ENCODE measurements at regions not wholly inside any gene's neighbourhood (a gene's known extent, or its start where the extent isn't known, plus 50 kb on each side); places are given as distances from the start of the nearest gene placed in this dataset.
A peak's percentile ranks its signal among the peaks of the same experiment; 100 is the strongest.
"Not testable (repeated sequence)": the region's sequence is repeated elsewhere in the genome, so short reads cannot be mapped to it uniquely, and the experiment has no call there.

DNA sequence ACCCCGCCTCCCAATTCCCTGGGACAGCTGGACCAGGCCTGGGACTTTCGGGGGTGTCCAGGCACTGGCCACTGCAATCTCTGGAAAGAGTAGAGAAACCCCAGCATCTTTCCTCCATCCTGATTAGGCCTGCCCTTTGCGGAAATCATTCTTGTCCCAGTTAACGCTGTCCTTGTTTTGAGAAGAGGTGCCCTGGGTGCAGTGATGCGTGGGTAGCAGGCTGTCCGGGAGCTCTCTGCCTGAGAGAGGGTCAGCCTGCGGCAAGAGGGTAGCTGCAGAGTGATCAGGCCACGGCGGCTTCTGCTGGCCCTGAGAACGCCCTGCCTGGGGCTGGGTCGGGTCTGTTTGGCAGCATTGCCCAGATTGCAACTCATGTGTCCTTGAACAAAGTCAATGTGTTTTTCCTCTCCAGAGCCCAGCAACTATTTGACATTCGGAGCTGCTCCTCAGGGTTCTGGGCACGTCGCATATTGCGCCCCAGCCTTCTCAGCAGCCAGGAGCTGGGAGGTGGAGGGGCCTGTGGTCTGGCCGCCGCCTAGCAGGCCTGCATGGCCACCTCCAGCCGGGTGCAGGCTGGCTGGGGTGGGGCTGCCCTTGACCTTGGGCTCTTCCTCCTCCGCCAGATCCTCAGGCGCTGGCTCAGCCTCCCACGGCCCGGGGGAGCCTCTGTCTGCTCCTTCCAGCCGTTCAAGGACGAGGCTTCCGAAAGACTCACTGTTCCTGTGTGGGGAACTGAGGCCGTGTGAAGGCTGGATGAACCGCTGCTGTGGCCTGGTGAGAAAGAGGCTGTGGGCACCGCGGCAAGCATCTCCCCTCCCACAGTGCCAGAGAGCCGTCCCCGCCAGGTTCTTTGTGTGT, 150.1 kb upstream of the ZNF469 start:
- not testable (repeated sequence) for H3K27ac Mint-ChIP-seq (ENCODE audit: unreplicated experiment); FAIRE-seq; H3K36me3 ChIP-seq (ENCODE audit: insufficient read depth, low read length); H3K36me3 Mint-ChIP-seq (ENCODE audit: low read depth, unreplicated experiment); H3K9ac ChIP-seq (ENCODE audit: low read length); H3K27me3 ChIP-seq (ENCODE audit: insufficient read depth, low read length); H3K4me1 Mint-ChIP-seq (ENCODE audit: low read depth, unreplicated experiment); H3K27ac ChIP-seq (ENCODE audit: low read depth, low read length); H3K4me2 ChIP-seq (ENCODE audit: low read length); H3K4me3 ChIP-seq (ENCODE audit: insufficient read depth, low read depth, low read length); DNase-seq (ENCODE audit: low read depth); H3K9me3 Mint-ChIP-seq (ENCODE audit: unreplicated experiment); H3K9me3 ChIP-seq (ENCODE audit: insufficient read depth, low read depth, low read length); H3K79me2 ChIP-seq (ENCODE audit: insufficient read depth, low read length); H3K4me3 Mint-ChIP-seq (ENCODE audit: unreplicated experiment); H4K20me1 ChIP-seq (ENCODE audit: insufficient read depth, low read length); H3K27me3 Mint-ChIP-seq (ENCODE audit: low read depth, unreplicated experiment)
- Histone ChIP-seq H3K4me1 (ENCODE audit: insufficient read depth, low read length) (peaks cover 20% of the 10 kb centered on the region), H2AFZ (ENCODE audit: low read depth, low read length) (peak overlapping the region; percentile 34)

DNA sequence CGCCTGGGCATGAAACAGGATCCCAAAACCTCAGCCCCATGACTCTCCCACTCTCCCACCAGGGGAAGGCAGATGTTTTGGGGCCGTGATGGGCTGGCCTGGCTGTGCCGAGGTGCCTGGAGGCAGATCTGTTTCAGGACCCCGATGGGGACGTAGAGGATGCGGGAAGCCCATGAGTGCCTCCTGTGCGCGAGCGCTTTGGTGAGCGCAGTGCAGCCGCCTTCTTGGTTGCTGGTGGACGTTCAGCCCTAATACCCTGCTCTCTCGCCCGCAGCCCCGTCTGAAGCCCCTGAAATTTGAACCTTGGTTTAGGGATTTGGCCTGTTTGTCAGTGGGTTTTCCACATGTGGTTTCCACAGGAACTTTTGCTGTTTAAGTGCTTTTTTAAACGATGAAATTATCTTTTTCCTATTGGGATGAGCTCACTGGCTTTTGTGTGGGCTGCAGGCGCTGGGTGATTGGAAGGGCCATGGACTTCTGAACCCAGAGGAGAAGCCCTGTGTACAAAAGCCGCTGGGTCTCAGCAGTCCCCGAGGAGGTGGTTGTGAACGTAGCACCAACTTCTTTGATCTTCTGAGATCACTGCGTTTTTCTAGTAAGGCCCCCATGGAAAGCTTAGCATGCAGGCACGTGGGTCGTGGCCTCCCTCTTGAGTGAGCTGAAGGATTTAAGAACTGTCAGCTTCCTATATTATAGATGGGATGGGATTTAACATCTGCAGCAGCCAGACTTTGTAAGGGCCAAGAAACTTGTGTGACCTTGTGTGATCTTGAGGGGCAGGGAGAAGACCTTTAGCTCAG, 148.9 kb upstream of the ZNF469 start:
- H3K9ac ChIP-seq (ENCODE audit: low read length) = peak overlapping the region; percentile 81
- peaks cover 18% of the 10 kb centered on the region for H3K4me1 Mint-ChIP-seq (ENCODE audit: low read depth, unreplicated experiment)
- not testable (repeated sequence) for H3K27ac Mint-ChIP-seq (ENCODE audit: unreplicated experiment); H2AFZ ChIP-seq (ENCODE audit: low read depth, low read length); H4K20me1 ChIP-seq (ENCODE audit: insufficient read depth, low read length); H3K27me3 Mint-ChIP-seq (ENCODE audit: low read depth, unreplicated experiment); H3K9me3 ChIP-seq (ENCODE audit: insufficient read depth, low read depth, low read length); H3K4me3 ChIP-seq (ENCODE audit: insufficient read depth, low read depth, low read length); H3K9me3 Mint-ChIP-seq (ENCODE audit: unreplicated experiment); FAIRE-seq; H3K36me3 ChIP-seq (ENCODE audit: insufficient read depth, low read length); H3K36me3 Mint-ChIP-seq (ENCODE audit: low read depth, unreplicated experiment); H3K79me2 ChIP-seq (ENCODE audit: insufficient read depth, low read length); H3K4me3 Mint-ChIP-seq (ENCODE audit: unreplicated experiment); DNase-seq (ENCODE audit: low read depth); H3K27me3 ChIP-seq (ENCODE audit: insufficient read depth, low read length)
- peak overlapping the region; percentile 96 for H3K27ac ChIP-seq (ENCODE audit: low read depth, low read length)
- H3K4me2 ChIP-seq (ENCODE audit: low read length) = peak overlapping the region; percentile 26
- H3K4me1 ChIP-seq (ENCODE audit: insufficient read depth, low read length) = peaks cover 30% of the 10 kb centered on the region

DNA sequence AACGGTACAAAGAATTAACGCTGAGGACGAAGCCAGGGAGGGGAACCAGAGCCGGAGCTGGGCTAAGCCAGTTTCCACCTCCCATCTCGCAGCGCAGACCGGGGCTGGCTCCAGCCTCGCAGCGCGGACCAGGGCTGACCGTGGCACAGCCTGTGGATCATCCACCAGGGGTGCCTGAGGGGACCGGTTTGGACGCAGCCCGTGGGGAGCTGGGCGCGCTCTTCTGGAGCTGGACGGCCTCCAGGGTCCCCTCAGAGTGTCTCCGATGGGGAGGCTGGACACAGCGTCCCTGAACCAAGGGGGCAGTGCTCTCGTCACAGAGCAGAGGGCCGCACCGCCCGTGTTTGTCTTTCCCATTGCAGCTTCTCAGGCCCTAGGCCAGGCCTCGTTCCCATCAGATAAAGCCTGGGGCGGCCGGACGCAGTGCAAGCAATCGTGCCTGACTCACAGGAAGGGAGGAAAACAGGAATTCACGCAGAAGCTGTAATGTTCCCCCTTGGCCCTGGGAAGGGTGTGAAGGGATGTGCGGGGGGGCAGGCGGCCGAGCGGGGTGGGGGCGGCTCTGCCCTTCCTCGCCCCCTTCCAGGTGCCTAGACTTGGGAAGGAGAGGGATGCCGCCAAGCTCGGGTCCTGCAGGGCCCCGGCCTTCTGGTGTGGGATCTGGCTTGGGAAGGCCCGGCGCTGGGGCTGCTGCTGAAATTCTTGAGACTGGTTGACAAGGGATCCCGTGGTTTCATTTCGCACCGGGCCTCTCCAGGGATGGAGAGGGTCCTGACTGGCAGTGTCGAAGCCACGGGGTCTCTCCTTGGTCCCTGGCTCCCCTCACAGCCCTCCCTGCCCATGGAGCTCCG, 148.1 kb upstream of the ZNF469 start:
- H3K27me3 Mint-ChIP-seq (ENCODE audit: low read depth, unreplicated experiment); H3K79me2 ChIP-seq (ENCODE audit: insufficient read depth, low read length); H3K27me3 ChIP-seq (ENCODE audit: insufficient read depth, low read length); H4K20me1 ChIP-seq (ENCODE audit: insufficient read depth, low read length); H2AFZ ChIP-seq (ENCODE audit: low read depth, low read length); H3K36me3 Mint-ChIP-seq (ENCODE audit: low read depth, unreplicated experiment); H3K9me3 Mint-ChIP-seq (ENCODE audit: unreplicated experiment); H3K9me3 ChIP-seq (ENCODE audit: insufficient read depth, low read depth, low read length); H3K36me3 ChIP-seq (ENCODE audit: insufficient read depth, low read length); H3K27ac Mint-ChIP-seq (ENCODE audit: unreplicated experiment); H3K4me3 Mint-ChIP-seq (ENCODE audit: unreplicated experiment); H3K4me3 ChIP-seq (ENCODE audit: insufficient read depth, low read depth, low read length): not testable (repeated sequence)
- FAIRE-seq = peak; percentile 92
- Histone ChIP-seq H3K4me2 (ENCODE audit: low read length) (peak overlapping the region; percentile 26), H3K27ac (ENCODE audit: low read depth, low read length) (peak overlapping the region; percentile 96), H3K9ac (ENCODE audit: low read length) (peak overlapping the region; percentile 81), H3K4me1 (ENCODE audit: insufficient read depth, low read length) (peaks cover 30% of the 10 kb centered on the region)
- DNase-seq (ENCODE audit: low read depth) = peak; percentile 40
- peaks cover 19% of the 10 kb centered on the region for H3K4me1 Mint-ChIP-seq (ENCODE audit: low read depth, unreplicated experiment)

DNA sequence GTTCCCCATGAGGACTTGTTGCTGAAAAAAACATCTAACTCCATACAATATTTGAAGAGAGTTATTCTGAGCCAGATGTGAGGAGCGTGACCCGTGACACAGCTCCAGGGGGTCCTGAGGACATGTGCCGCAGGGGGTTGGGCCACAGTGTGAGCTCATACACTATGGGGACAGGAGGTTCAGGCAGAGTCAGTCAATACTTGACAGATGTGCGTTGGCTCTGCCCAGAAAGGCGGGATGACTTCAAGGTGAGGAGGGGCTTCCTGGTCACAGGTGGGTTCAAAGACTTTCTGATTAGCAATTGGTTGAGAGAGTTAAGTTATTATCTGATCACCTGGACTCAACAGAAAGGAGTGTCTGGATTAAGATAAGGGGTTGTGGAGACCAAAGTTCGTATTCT, 147.1 kb upstream of the ZNF469 start:
- DNase-seq (ENCODE audit: low read depth); H3K4me3 ChIP-seq (ENCODE audit: insufficient read depth, low read depth, low read length); H3K9me3 ChIP-seq (ENCODE audit: insufficient read depth, low read depth, low read length); H3K27me3 Mint-ChIP-seq (ENCODE audit: low read depth, unreplicated experiment); H3K27ac Mint-ChIP-seq (ENCODE audit: unreplicated experiment); H3K36me3 ChIP-seq (ENCODE audit: insufficient read depth, low read length); H3K36me3 Mint-ChIP-seq (ENCODE audit: low read depth, unreplicated experiment); H3K4me2 ChIP-seq (ENCODE audit: low read length); FAIRE-seq; H2AFZ ChIP-seq (ENCODE audit: low read depth, low read length); H3K9me3 Mint-ChIP-seq (ENCODE audit: unreplicated experiment); H3K27me3 ChIP-seq (ENCODE audit: insufficient read depth, low read length); H3K79me2 ChIP-seq (ENCODE audit: insufficient read depth, low read length); H4K20me1 ChIP-seq (ENCODE audit: insufficient read depth, low read length); H3K4me3 Mint-ChIP-seq (ENCODE audit: unreplicated experiment): not testable (repeated sequence)
- H3K4me1 Mint-ChIP-seq (ENCODE audit: low read depth, unreplicated experiment) = peaks cover 24% of the 10 kb centered on the region
- H3K27ac ChIP-seq (ENCODE audit: low read depth, low read length) = peak overlapping the region; percentile 85
- peaks cover 35% of the 10 kb centered on the region for H3K4me1 ChIP-seq (ENCODE audit: insufficient read depth, low read length)
- H3K9ac ChIP-seq (ENCODE audit: low read length) = peak overlapping the region; percentile 70

DNA sequence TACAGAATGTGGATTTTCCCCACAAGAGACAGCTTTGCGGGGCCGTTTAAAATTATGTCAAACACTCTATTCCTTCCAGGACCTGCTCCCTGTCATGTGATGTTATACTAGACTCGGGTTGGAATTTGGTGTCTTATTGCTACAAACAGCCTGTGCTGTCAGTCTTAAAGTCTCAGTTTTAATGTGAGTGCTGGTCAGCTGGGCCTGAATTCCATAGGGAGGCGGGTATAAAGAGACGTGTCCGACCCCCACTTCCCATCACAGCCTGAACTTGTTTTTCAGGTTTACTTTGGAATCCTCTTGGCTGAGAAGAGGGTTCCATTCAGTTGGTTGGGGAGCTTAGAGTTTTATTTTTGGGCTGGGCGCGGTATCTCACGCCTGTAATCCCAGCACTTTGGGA, 146.5 kb upstream of the ZNF469 start:
- H3K27me3 ChIP-seq (ENCODE audit: insufficient read depth, low read length); H3K9ac ChIP-seq (ENCODE audit: low read length); H3K27me3 Mint-ChIP-seq (ENCODE audit: low read depth, unreplicated experiment); DNase-seq (ENCODE audit: low read depth); H3K9me3 Mint-ChIP-seq (ENCODE audit: unreplicated experiment); H3K9me3 ChIP-seq (ENCODE audit: insufficient read depth, low read depth, low read length); FAIRE-seq; H3K27ac Mint-ChIP-seq (ENCODE audit: unreplicated experiment); H3K36me3 ChIP-seq (ENCODE audit: insufficient read depth, low read length); H3K4me2 ChIP-seq (ENCODE audit: low read length); H3K36me3 Mint-ChIP-seq (ENCODE audit: low read depth, unreplicated experiment); H2AFZ ChIP-seq (ENCODE audit: low read depth, low read length); H4K20me1 ChIP-seq (ENCODE audit: insufficient read depth, low read length); H3K4me3 ChIP-seq (ENCODE audit: insufficient read depth, low read depth, low read length); H3K4me3 Mint-ChIP-seq (ENCODE audit: unreplicated experiment); H3K79me2 ChIP-seq (ENCODE audit: insufficient read depth, low read length): not testable (repeated sequence)
- Histone ChIP-seq H3K27ac (ENCODE audit: low read depth, low read length) (peak overlapping the region; percentile 85), H3K4me1 (ENCODE audit: insufficient read depth, low read length) (peaks cover 39% of the 10 kb centered on the region)
- H3K4me1 Mint-ChIP-seq (ENCODE audit: low read depth, unreplicated experiment) = peaks cover 24% of the 10 kb centered on the region
